CD4-positive, alpha-beta T cell treated with Interleukin-17A for 4 hours (primary cell): ENCODE measurements at regions not wholly inside any gene's neighbourhood (a gene's known extent, or its start where the extent isn't known, plus 50 kb on each side); places are given as distances from the start of the nearest gene placed in this dataset.
"Not testable (repeated sequence)": the region's sequence is repeated elsewhere in the genome, so short reads cannot be mapped to it uniquely, and the experiment has no call there.

Experiments
- DNase-seq: peaks from one replicate; pipeline ENCODE4 v3.0.0-alpha.2; 2020; ENCODE audit warnings: mixed read lengths

DNA sequence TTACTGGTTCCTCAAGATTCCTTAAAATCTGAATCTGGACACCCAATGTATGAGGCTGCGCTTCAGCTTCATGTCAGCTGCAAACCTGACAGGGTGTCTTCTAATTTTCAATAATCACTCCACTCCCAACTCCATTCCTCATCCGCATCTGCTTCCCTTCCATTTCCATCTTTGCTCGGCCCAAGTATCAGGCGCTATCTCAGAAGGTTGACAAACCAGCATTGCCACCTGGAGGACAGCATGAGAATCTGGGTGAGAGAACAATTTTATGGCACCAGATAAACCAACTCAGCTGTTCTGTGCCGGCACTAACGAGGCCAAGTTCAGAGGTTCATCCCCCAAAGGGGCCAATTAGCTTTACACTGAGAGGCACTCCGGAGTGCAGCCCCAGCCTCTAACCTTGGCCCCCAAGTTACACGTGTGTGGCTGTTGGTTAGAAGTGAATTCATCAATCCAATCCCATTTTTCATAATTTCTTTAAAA is 79.1 kb upstream of the LMO2 start:
- peak; percentile 12 for DNase-seq

- no peak for DNase-seq
Measured at GRCh38 chr11:33967451-33967850, 75.6 kb upstream of the LMO2 start.

- no peak for DNase-seq
Measured at GRCh38 chr11:33965032-33965431, 73.2 kb upstream of the LMO2 start.

DNA sequence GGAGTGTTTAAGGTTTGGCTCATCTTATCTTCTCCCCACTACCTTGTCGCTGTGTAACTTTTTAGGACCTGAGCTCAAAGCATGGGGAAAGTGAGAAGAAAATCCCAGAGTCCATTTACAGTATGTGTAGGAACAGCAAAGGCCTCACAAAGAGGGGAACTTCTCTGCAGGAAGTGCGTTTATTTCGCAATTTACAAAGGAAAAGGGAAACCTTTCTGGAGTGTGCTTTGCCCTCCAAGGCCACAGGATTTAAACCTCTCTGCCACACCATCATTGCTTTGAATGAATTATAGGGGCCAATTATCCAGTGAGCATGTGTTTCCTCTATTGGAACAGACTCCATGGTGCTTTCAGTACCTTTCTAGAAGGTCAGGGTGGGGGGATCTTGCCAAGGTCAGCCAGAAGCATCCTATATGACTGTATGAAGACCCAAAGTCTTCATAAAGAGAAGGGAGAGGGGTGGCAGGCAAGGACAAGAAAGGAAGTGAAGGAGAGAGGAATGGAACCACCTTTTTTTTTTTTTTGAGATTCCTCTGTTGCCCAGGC is 68.1 kb upstream of the LMO2 start:
- DNase-seq = no peak

DNA sequence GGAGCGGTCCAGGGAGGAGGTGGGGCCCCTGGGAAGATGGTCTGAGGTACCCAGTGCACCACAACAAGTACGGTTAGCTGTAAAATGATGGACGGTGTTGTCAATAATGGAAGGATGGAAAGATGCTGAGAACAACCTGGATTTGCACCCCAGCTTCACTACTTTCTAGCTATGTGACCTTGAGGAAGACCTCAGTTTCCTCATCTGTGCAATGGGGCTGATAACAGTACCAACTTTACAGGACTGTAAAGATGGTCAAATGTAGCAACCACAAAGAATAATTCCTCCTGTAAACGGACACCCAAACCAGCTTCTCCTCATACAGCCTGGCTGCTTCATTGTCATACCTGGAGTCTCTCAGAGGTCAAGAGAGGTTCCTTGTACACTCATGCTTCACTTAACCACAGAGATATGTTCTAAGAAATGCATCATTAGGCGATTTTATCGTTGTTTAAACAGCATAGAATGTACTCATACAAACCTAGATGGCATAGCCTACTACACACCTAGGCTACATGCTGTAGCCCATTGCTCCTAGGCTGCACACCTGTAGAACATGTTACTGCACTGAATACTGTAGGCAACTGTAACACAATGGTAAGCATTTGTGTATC is 65.5 kb upstream of the LMO2 start:
- DNase-seq = no peak

DNA sequence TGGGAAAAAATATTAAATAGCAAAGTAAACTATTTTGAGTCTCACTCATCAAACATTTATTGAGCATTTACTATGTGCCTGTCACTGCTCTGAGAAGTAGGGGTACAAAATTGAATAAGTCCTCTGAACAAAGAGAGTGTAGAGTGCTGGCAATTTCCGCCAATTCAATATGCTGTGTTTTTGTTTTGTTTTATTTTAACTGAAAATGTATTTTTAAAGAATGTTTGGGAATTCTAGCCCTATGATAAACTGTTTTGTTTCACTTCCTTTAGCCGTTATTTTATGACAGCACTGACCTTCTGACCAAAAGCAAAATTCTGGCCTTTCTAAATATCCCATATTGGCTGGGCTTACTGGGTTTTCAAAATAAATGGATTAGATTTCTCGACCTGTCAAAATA is 64.7 kb upstream of the LMO2 start:
- no peak for DNase-seq

GRCh38 chr11:33953289-33953688 is 61.4 kb upstream of the LMO2 start:
- no peak for DNase-seq

DNA sequence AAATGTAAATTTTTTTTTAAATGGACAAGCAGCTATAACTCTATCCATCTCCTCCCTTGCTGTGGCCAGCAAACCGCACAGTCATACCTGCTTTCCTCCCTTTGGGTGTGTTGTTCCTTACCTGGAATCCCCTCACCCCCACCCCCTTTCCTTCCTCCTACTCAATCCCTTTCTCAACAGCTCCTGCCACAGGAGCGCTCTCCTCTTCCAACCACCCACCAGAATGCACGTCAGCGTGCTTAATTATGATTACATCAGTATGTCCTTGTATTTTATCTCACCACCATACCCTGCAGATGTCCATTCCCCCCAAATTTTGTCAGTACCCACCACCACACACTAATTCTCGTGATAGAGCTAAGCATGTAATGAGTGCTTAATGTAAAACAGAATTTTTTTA is 60.9 kb upstream of the LMO2 start:
- DNase-seq = no peak

DNA sequence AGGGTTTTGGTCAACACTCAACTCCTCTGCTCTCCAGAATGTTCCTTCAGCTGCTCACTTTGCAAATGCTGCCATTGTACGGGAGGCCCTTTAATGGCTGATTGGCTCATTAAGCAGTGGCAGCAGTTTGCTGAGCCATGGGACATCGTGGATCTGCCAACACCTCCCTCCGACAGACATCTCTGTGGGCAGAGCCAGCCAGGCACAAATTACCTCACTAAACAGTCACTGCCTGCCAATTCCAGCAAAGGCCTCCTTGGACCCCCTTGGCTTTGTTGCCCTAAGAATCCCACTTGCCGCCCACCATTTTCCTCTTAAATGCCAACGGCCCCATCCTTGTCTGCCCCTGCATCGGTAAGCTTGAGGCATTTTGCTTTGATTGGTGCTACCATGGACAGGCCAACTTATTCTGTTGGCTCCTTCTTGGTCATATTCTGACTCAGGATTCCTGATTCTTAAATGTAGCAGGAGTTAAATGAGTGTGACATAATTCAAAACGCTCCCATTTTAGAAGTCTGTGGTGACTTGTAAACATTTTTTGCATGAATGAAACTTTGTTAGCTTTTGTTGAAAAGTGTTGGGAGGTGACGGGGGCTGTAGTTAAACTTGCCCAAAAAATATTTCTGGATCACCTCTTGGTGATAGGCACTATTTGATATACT is 57.5 kb upstream of the LMO2 start:
- no peak for DNase-seq

GRCh38 chr11:33948494-33948893 is 56.6 kb upstream of the LMO2 start:
- DNase-seq = no peak

- not testable (repeated sequence) for DNase-seq
Measured at GRCh38 chr11:33947918-33948317, 56.0 kb upstream of the LMO2 start.

GRCh38 chr11:33946930-33947329 is 55.1 kb upstream of the LMO2 start:
- no peak for DNase-seq

DNA sequence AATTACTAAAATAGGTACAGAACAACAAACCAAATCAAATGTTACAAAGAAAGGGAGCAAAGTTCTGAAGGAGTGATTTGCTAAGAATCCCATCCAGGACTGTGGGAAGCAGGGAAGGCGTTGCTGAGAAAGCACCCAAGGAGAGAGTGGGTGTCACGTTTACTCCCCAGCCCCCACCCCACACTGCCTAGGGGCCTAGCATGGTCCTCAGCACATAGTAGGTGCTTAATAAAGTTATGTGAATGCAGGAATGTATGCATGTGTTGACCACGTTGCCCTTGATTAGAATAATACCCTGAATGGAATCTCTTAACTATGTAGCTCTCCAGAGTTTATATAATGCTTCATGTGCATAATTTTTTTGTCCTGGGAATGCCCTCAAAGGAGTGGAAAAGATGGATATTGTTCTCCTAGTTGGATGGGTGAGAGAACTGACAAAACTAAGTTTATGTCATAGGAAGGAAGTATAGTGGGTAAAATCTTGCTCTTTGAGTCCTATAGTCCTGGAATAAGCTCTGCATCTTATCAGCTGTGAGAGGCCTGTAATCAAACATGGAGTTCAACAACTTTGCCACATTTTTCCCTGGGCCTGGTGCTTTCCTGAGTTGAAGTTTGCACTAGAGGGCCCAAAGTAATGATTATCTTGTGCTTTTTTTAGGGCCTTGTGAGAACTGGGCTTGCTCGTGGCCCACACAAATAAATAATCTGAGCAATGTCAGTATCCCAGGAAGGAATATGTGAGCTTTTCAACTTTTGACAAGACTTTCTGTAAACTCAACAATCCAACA is 53.8 kb upstream of the LMO2 start:
- DNase-seq = no peak

- no peak for DNase-seq
Measured at GRCh38 chr11:33944693-33945424, 53.0 kb upstream of the LMO2 start.

GRCh38 chr11:33944345-33944692 is 52.4 kb upstream of the LMO2 start:
- no peak for DNase-seq

DNA sequence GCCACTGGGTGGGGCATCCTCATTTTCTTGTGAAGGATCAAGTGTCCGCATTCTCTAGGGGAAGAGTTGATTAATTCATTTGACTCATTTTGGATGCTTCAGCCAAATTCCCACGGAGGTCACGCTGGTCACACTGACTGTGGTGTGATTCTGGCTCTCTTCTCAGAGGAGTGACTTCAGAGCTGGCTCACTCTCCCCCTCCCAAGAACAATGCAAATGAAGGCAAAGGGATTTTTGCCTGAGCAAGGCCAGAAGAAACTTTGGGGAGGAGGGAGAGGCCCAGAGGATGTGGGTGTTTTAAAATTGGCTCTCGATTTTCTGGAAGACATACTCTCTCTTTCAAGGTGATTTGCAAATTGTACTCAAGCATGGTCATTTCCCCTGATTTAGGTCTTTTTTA is 51.1 kb upstream of the LMO2 start:
- no peak for DNase-seq

DNA sequence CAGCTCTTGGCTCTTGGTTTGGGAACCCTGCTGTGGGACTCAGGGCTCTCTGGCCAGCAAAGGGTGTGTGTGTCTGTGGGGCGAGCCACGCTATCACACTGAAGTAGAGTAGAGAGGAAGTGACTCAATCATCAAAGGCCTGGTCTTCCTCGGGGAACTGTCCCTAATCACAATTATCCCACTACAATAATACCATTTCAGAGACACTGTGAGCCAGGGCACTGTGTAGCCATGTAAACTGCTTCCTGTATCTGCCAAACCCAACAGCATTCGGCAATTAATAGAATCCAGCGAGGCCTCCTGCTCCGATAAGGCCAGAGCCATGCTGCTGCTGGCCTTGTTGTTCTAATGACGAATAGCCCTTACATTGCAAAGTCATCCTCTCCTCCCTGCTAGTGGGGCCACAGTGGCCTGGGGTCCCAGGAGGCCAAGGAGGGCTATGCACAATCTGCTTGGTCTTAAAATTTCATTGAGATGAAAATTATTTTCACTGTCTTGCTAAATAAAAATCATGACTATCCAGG is 49.8 kb upstream of the LMO2 start:
- no peak for DNase-seq
